H1 (cell line): ENCODE measurements at regions not wholly inside any gene's neighbourhood (a gene's known extent, or its start where the extent isn't known, plus 50 kb on each side); places are given as distances from the start of the nearest gene placed in this dataset.

Source experiments
- CTCF ChIA-PET: fragments of 300-600 bp; sonication (Branson Sonifier 250); formaldehyde crosslinking; loops from one replicate; lab custom pipeline; 2021; ENCODE audit not compliant: partially characterized antibody; lab: Charles Lee
- POLR2A ChIA-PET: fragments of 300-600 bp; sonication (Branson Sonifier 250); formaldehyde crosslinking; loops from one replicate; lab custom pipeline; 2021; ENCODE audit warnings: inconsistent platforms; ENCODE audit not compliant: partially characterized antibody; lab: Charles Lee
- DNase-seq, 2 experiments: peaks; one replicate each; pipeline versions ENCODE4 v3.0.0 to v3.0.0-alpha.2; 2010 to 2022; ENCODE audit warnings: low spot score in 2 of 2, low read depth in 1 of 2, mixed read lengths in 1 of 2
- FAIRE-seq: peaks from 2 replicates; lab custom pipeline; 2011; peaks lifted over from hg19 to GRCh38; lab: Jason Lieb, UNC
- H2AFZ ChIP-seq: 2 replicates; pipeline ENCODE4 v1.8.1; 2012; ENCODE audit warnings: low read length, inconsistent platforms
- H2AK5ac ChIP-seq: 2 replicates; pipeline ENCODE4 v1.6.1; 2013; ENCODE audit warnings: low read depth, low read length
- H2BK120ac ChIP-seq: replicated peaks from 2 replicates; pipeline ENCODE3; 2013; ENCODE audit warnings: low read depth, low read length, inconsistent platforms
- H2BK12ac ChIP-seq: 2 replicates; pipeline ENCODE4 v1.6.1; 2013; ENCODE audit warnings: low read depth, low read length
- H2BK15ac ChIP-seq: 2 replicates; pipeline ENCODE4 v1.6.1; 2013; ENCODE audit warnings: low read length
- H2BK20ac ChIP-seq: 2 replicates; pipeline ENCODE4 v1.6.1; 2013; ENCODE audit warnings: low read length
- H2BK5ac ChIP-seq: 2 replicates; pipeline ENCODE4 v1.6.1; 2013; ENCODE audit warnings: low read depth, low read length
- H3K14ac ChIP-seq: 2 replicates; pipeline ENCODE4 v1.6.1; 2013; ENCODE audit warnings: inconsistent platforms; ENCODE audit not compliant: insufficient read length
- H3K18ac ChIP-seq: 2 replicates; pipeline ENCODE4 v1.6.1; 2013; ENCODE audit warnings: low read length; ENCODE audit errors: extremely low read depth
- H3K23ac ChIP-seq: 2 replicates; pipeline ENCODE4 v1.6.1; 2013; ENCODE audit warnings: inconsistent platforms; ENCODE audit not compliant: insufficient read length
- H3K23me2 ChIP-seq: 2 replicates; pipeline ENCODE4 v1.6.1; 2013; ENCODE audit warnings: low read depth, low read length
- H3K27ac ChIP-seq: 2 replicates; pipeline ENCODE4 v1.6.1; 2011; ENCODE audit warnings: low read depth, low read length, inconsistent platforms
- H3K27me3 ChIP-seq, 4 experiments: replicated peaks in 1 of 4; 1 replicate in 1 of 4; 2 replicates in 3 of 4; pipeline versions ENCODE4 v1.6.1 to v1.8.1; 2011 to 2013; ENCODE audit warnings: low read length in 3 of 4, mild to moderate bottlenecking in 3 of 4, inconsistent platforms in 2 of 4, mixed read lengths in 2 of 4, moderate library complexity in 1 of 4; ENCODE audit not compliant: control insufficient read depth in 3 of 4, insufficient read depth in 3 of 4; ENCODE audit errors: extremely low read depth in 1 of 4
- H3K36me3 ChIP-seq, 4 experiments: 2 replicates each; pipeline versions ENCODE4 v1.6.1 to v1.8.1; 2011 to 2013; ENCODE audit warnings: mild to moderate bottlenecking in 4 of 4, low read length in 3 of 4, moderate library complexity in 2 of 4, control low read depth in 1 of 4, inconsistent platforms in 1 of 4; ENCODE audit not compliant: insufficient read depth in 4 of 4, control insufficient read depth in 2 of 4
- H3K4ac ChIP-seq: replicated peaks from 2 replicates; pipeline ENCODE3; 2013; ENCODE audit warnings: low read length, low read depth, mixed read lengths, inconsistent platforms; ENCODE audit not compliant: insufficient read length
- H3K4me1 ChIP-seq, 4 experiments: replicated peaks in 1 of 4; 1 replicate in 1 of 4; 2 replicates in 3 of 4; pipeline versions ENCODE4 v1.6.1 to v1.8.1; 2011 to 2013; ENCODE audit warnings: low read length in 3 of 4, inconsistent platforms in 2 of 4, mixed read lengths in 1 of 4; ENCODE audit not compliant: insufficient read depth in 4 of 4, control insufficient read depth in 3 of 4
- H3K4me2 ChIP-seq, 2 experiments: 2 replicates each; pipeline versions ENCODE4 v1.6.1 to v1.8.1; 2011 to 2013; ENCODE audit warnings: low read depth in 2 of 2, low read length in 2 of 2, control low read depth in 1 of 2, inconsistent platforms in 1 of 2, mild to moderate bottlenecking in 1 of 2; ENCODE audit not compliant: insufficient read depth in 1 of 2
- H3K4me3 ChIP-seq, 4 experiments: fragments of 200-600, 300-600 bp in 1 of 4; sonication (generic), shearing (Covaris generic), sonication (Bioruptor Twin) in 1 of 4; 2 replicates each; pipeline versions ENCODE4 v1.5.1 to v1.8.1; 2011 to 2016; ENCODE audit warnings: low read length in 4 of 4, low read depth in 3 of 4, control low read depth in 2 of 4, inconsistent platforms in 2 of 4, mild to moderate bottlenecking in 2 of 4, mixed read lengths in 1 of 4, moderate library complexity in 1 of 4; ENCODE audit not compliant: insufficient read depth in 2 of 4; ENCODE audit errors: extremely low read depth in 1 of 4
- H3K56ac ChIP-seq: replicated peaks from 2 replicates; pipeline ENCODE3; 2013; ENCODE audit warnings: low read depth, mild to moderate bottlenecking, mixed read lengths, low read length, inconsistent platforms; ENCODE audit not compliant: insufficient read length
- H3K79me1 ChIP-seq: 2 replicates; pipeline ENCODE4 v1.6.1; 2013; ENCODE audit warnings: low read depth, low read length, control low read depth
- H3K79me2 ChIP-seq, 2 experiments: 2 replicates each; pipeline versions ENCODE4 v1.6.1 to v1.8.1; 2012 to 2013; ENCODE audit warnings: low read length in 2 of 2, mild to moderate bottlenecking in 2 of 2, inconsistent platforms in 1 of 2; ENCODE audit not compliant: insufficient read depth in 2 of 2, control insufficient read depth in 1 of 2
- H3K9ac ChIP-seq, 4 experiments: replicated peaks in 1 of 4; 1 replicate in 1 of 4; 2 replicates in 3 of 4; pipeline versions ENCODE4 v1.6.1 to v1.8.1; 2011 to 2013; ENCODE audit warnings: low read depth in 3 of 4, low read length in 3 of 4, control low read depth in 2 of 4, mild to moderate bottlenecking in 2 of 4, moderate library complexity in 2 of 4, inconsistent platforms in 1 of 4; ENCODE audit errors: extremely low read depth in 1 of 4
- H3K9me3 ChIP-seq, 2 experiments: 2 replicates each; pipeline versions ENCODE4 v1.6.1 to v1.8.1; 2012 to 2013; ENCODE audit warnings: mild to moderate bottlenecking in 2 of 2, moderate library complexity in 2 of 2, control low read depth in 1 of 2, inconsistent platforms in 1 of 2, low read depth in 1 of 2, low read length in 1 of 2, mixed read lengths in 1 of 2; ENCODE audit not compliant: insufficient read depth in 2 of 2
- H4K20me1 ChIP-seq, 2 experiments: replicated peaks in 1 of 2; 2 replicates each; pipeline versions ENCODE3 to v1.8.1; 2011 to 2013; ENCODE audit warnings: inconsistent platforms in 2 of 2, low read length in 2 of 2, mild to moderate bottlenecking in 1 of 2; ENCODE audit not compliant: insufficient read depth in 2 of 2, control insufficient read depth in 1 of 2
- H4K5ac ChIP-seq: 2 replicates; pipeline ENCODE4 v1.6.1; 2013; ENCODE audit warnings: low read length, low read depth, mixed read lengths, inconsistent platforms; ENCODE audit not compliant: insufficient read length
- H4K8ac ChIP-seq: 2 replicates; pipeline ENCODE4 v1.8.0; 2013; ENCODE audit warnings: mild to moderate bottlenecking, moderate library complexity, low read length, inconsistent platforms; ENCODE audit not compliant: insufficient read depth; ENCODE audit errors: extremely low read depth
- H4K91ac ChIP-seq: replicated peaks from 2 replicates; pipeline ENCODE3; 2013; ENCODE audit warnings: low read length, mixed read lengths, inconsistent platforms; ENCODE audit not compliant: insufficient read length
- CBX8 ChIP-seq: fragments of 300-800, 300-1000 bp; sonication (generic); IDR thresholded peaks from 2 replicates; pipeline ENCODE4 v1.7.1; 2016; ENCODE audit warnings: low read depth, low read length, borderline replicate concordance
- RFX5 ChIP-seq: IDR thresholded peaks from 2 replicates; pipeline ENCODE4 v1.6.1; 2011; ENCODE audit warnings: low read depth, low read length, improper control_type of control experiment, borderline replicate concordance
- RXRA ChIP-seq: IDR thresholded peaks from 2 replicates; pipeline ENCODE4 v1.6.1; 2011; ENCODE audit warnings: low read depth, mild to moderate bottlenecking, low read length, moderate library complexity; ENCODE audit not compliant: insufficient read depth
- WGBS, 2 experiments: shearing (Covaris generic) in 1 of 2; methylation state at CpG; one replicate each; pipeline versions ENCODE4 v1.1.6 to v1.1.7; 2013 to 2015; ENCODE audit warnings: low lambda C conversion rate in 2 of 2, mixed read lengths in 2 of 2, inconsistent platforms in 1 of 2, low coverage in 1 of 2, missing lambda C conversion rate in 1 of 2; ENCODE audit not compliant: insufficient replicate concordance in 2 of 2, insufficient coverage in 1 of 2, insufficient read length in 1 of 2; ENCODE audit errors: extremely low coverage in 1 of 2, missing lambda C conversion rate in 1 of 2; 5-methylcytosine and 5-hydroxymethylcytosine counted together

GRCh38 chr4:96139251-96139929, 299.5 kb downstream of the PDHA2 start:
- H2AK5ac ChIP-seq = no peak overlapping the region
- no peak overlapping the region for H2BK120ac ChIP-seq
- no peak overlapping the region for H4K91ac ChIP-seq
- H3K9me3 ChIP-seq = no peaks in the 10 kb centered on the region
- H2BK12ac ChIP-seq = no peak overlapping the region
- no peak overlapping the region for H3K4me2 ChIP-seq
- no peak overlapping the region for H4K5ac ChIP-seq
- no peak overlapping the region for H2BK20ac ChIP-seq
- H3K79me1 ChIP-seq = no peaks in the 10 kb centered on the region
- no peak overlapping the region for H3K4ac ChIP-seq
- 97% methylated on average over 14 of the region's 14 CpGs; no CpG with 5 or more reads in 1 of the 2 experiments for WGBS, 2 experiments
- H3K56ac ChIP-seq = no peak overlapping the region
- no peak overlapping the region for H3K23ac ChIP-seq
- CTCF ChIA-PET = no interaction called here
- no peak overlapping the region for H3K14ac ChIP-seq
- FAIRE-seq (no peak), DNase-seq (no peak)
- H3K4me3 ChIP-seq = no peak overlapping the region
- H4K20me1 ChIP-seq = no peaks in the 10 kb centered on the region
- POLR2A ChIA-PET = no interaction called here
- H3K23me2 ChIP-seq = no peaks in the 10 kb centered on the region
- H3K79me2 ChIP-seq = no peaks in the 10 kb centered on the region
- no peaks in the 10 kb centered on the region for H3K27me3 ChIP-seq
- TF ChIP-seq CBX8 = no peak
- no peak for TF ChIP-seq RXRA
- TF ChIP-seq RFX5 = no peak
- H3K18ac ChIP-seq = no peak overlapping the region
- no peak overlapping the region for H4K8ac ChIP-seq
- H2AFZ ChIP-seq = no peak overlapping the region
- H3K4me1 ChIP-seq = no peaks in the 10 kb centered on the region
- H3K36me3 ChIP-seq = no peaks in the 10 kb centered on the region; a peak in 1 of 8 replicates
- H3K9ac ChIP-seq = no peak overlapping the region
- H3K27ac ChIP-seq = no peak overlapping the region
- H2BK15ac ChIP-seq = no peak overlapping the region
- H2BK5ac ChIP-seq = no peak overlapping the region
